Heart left ventricle (tissue), 16 donors: ENCODE measurements at regions not wholly inside any gene's neighbourhood (a gene's known extent, or its start where the extent isn't known, plus 50 kb on each side); places are given as distances from the start of the nearest gene placed in this dataset.

Experiments used
- ATAC-seq, 4 donors: fragments of 200-7000 bp; cut with Tn5 transposase; one replicate each; pipeline ENCODE4 v1.9.1; 2020 to 2022; ENCODE audit warnings: moderate library complexity in 4 of 4, mild to moderate bottlenecking in 3 of 4, moderate number of reproducible peaks in 1 of 4
- DNase-seq, 5 donors: peaks; one replicate each; pipeline ENCODE4 v3.0.0-alpha.2; 2020
- H3K27ac ChIP-seq, 12 donors: fragments of 200-600 bp; sonication (generic) in 4 of 12; one replicate each; pipeline versions ENCODE4 v1.5.0 to v1.8.0; 2016 to 2022; ENCODE audit warnings: mild to moderate bottlenecking in 2 of 12
- H3K27me3 ChIP-seq, 9 donors: fragments of 200-600 bp; sonication (generic) in 2 of 9; one replicate each; pipeline versions ENCODE4 v1.5.1 to v1.8.0; 2016 to 2022; ENCODE audit warnings: mild to moderate bottlenecking in 3 of 9
- H3K36me3 ChIP-seq, 9 donors: fragments of 200-600 bp; sonication (generic) in 2 of 9; one replicate each; pipeline versions ENCODE4 v1.5.0 to v1.8.0; 2018 to 2022; ENCODE audit warnings: mild to moderate bottlenecking in 2 of 9
- H3K4me1 ChIP-seq, 12 donors: fragments of 200-600 bp; sonication (generic) in 4 of 12; one replicate each; pipeline versions ENCODE4 v1.5.0 to v1.8.0; 2016 to 2022; ENCODE audit warnings: mild to moderate bottlenecking in 3 of 12
- H3K4me3 ChIP-seq, 12 donors: fragments of 200-600 bp; sonication (generic) in 4 of 12; one replicate each; pipeline versions ENCODE4 v1.5.0 to v1.8.0; 2017 to 2022; ENCODE audit warnings: mild to moderate bottlenecking in 9 of 12, moderate library complexity in 4 of 12
- H3K9me3 ChIP-seq, 12 donors: fragments of 200-600 bp; sonication (generic) in 4 of 12; one replicate each; pipeline versions ENCODE4 v1.5.0 to v1.8.0; 2016 to 2022; ENCODE audit warnings: mild to moderate bottlenecking in 1 of 12
- POLR2A ChIP-seq, 2 donors: fragments of 450-650 bp; IDR thresholded peaks; one replicate each; pipeline ENCODE4 v1.6.1; 2017; ENCODE audit warnings: antibody characterized with exemption in 2 of 2, mild to moderate bottlenecking in 2 of 2, moderate library complexity in 2 of 2
- WGBS, 4 donors: extraction: QIAGEN DNeasy Blood & Tissue Kit in 2 of 4; methylation state at CpG; one replicate each; pipeline versions ENCODE4 v1.1.5 to v1.1.7; 2013 to 2018; 5-methylcytosine and 5-hydroxymethylcytosine counted together
- intact Hi-C, 10 donors: fragments of 100-400 bp; cut with DNase I; formaldehyde crosslinking; loops; one replicate each; pipeline versions ENCODE4 v1.11.1 to v1.14.2; 2022
- TF ChIP-seq, protein P1 (sequence below), 12 donors: fragments of 200-600 bp; sonication (generic) in 4 of 12; IDR thresholded peaks; one replicate each; pipeline versions ENCODE4 v1.5.0 to v1.8.0; 2018 to 2022; ENCODE audit warnings: antibody characterized with exemption in 12 of 12, mild to moderate bottlenecking in 5 of 12
- donor health status: ischemic (EF 13 %, LVEDD 7.1; RV severe dilation, severe dysfunction).
- donor health status: healthy with polysubstance abuse.
- donor health status: DM: no; HTN: yes; CAD: no.
- donor health status: DM: no; HTN: no; CAD: no.
- donor health status: ischemic (EF 25% LVEDD 6.9; RV normal size, moderate dysfunction).
- donor health status: ischemic (EF 25% LVEDD 5.7; RV mildly dilated, moderate dysfunction).
- donor health status: healthy.
- donor health status: DM: yes; HTN: yes; CAD: no.
- donor health status: ischemic (EF 35%, LVEDD 5.7; RV mildly dilated, moderate dysfunction).
- donor health status: nonischemic (EF 11% LVEDD 7.7; RV severe dilation, severe dysfunction).
- donor health status: DM: yes; HTN: yes; CAD: no.
- donor health status: PGD.
- donor health status: ischemic (EF 29% LVEDD 5.4; RV normal size, mild dysfunction).
- donor health status: nonischemic (EF 23%, LVEDD 6.1; RV moderate dilation, normal function).

- DNase-seq: no peak
- TF ChIP-seq POLR2A (IDR thresholded peaks at IDR 0.05): no peak
- TF ChIP-seq, protein P1, sequence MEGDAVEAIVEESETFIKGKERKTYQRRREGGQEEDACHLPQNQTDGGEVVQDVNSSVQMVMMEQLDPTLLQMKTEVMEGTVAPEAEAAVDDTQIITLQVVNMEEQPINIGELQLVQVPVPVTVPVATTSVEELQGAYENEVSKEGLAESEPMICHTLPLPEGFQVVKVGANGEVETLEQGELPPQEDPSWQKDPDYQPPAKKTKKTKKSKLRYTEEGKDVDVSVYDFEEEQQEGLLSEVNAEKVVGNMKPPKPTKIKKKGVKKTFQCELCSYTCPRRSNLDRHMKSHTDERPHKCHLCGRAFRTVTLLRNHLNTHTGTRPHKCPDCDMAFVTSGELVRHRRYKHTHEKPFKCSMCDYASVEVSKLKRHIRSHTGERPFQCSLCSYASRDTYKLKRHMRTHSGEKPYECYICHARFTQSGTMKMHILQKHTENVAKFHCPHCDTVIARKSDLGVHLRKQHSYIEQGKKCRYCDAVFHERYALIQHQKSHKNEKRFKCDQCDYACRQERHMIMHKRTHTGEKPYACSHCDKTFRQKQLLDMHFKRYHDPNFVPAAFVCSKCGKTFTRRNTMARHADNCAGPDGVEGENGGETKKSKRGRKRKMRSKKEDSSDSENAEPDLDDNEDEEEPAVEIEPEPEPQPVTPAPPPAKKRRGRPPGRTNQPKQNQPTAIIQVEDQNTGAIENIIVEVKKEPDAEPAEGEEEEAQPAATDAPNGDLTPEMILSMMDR (IDR thresholded peaks at IDR 0.05): no peak
- H3K27me3 ChIP-seq: no peaks in the 10 kb centered on the region
- H3K36me3 ChIP-seq: no peaks in the 10 kb centered on the region
- H3K4me3 ChIP-seq: no peak overlapping the region
- no peak overlapping the region for H3K27ac ChIP-seq
- no peaks in the 10 kb centered on the region for H3K9me3 ChIP-seq
- ATAC-seq: no peak
- intact Hi-C loops: no loop called here
- WGBS, 4 donors: 78 to 83% (median 81%) methylated on average over 10 of the region's 10 CpGs
- H3K4me1 ChIP-seq: no peaks in the 10 kb centered on the region
Observed at GRCh38 chr21:14657241-14658008, 111.3 kb upstream of the SAMSN1 start.

GRCh38 chr21:14646893-14647292 lies 100.8 kb upstream of the SAMSN1 start:
- Histone ChIP-seq H3K27me3 (no peaks in the 10 kb centered on the region), H3K27ac (no peak overlapping the region), H3K36me3 (no peaks in the 10 kb centered on the region), H3K4me1 (no peaks in the 10 kb centered on the region), H3K9me3 (peaks cover 0 to 27% (median 16%) of the 10 kb centered on the region in 12 donors), H3K4me3 (no peak overlapping the region)
- TF ChIP-seq POLR2A (IDR thresholded peaks at IDR 0.05): no peak
- TF ChIP-seq, protein P1 (IDR thresholded peaks at IDR 0.05): no peak
- intact Hi-C loops: no loop called here
- ATAC-seq (no peak), DNase-seq (no peak)
- WGBS, 4 donors: 53 to 65% (median 65%) methylated on average over 1 of the region's 1 CpG

DNA sequence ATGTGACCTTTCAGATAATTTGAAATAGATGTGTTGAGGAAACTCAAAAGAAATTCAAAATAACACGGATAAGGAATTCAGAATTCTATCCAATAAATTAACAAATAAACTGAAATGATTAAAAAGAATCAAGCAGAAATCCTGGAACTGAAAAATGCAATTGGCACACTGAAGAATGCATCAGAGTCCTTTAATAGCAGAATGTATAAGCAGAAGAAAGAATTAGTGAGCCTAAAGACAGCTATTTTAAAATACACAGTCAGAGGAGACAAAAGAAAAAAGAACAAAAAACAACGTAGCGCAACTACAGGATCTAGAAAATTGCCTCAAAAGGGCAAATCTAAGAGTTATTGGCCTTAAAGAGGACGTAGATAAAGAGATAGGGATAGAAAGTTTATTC lies 99.6 kb upstream of the SAMSN1 start:
- no peaks in the 10 kb centered on the region for H3K36me3 ChIP-seq
- WGBS, 4 donors: 61 to 72% (median 71%) methylated on average over 4 of the region's 4 CpGs
- DNase-seq (no peak), ATAC-seq (no peak)
- H3K27me3 ChIP-seq: no peaks in the 10 kb centered on the region
- intact Hi-C loops: no loop called here
- H3K4me1 ChIP-seq: no peaks in the 10 kb centered on the region
- peaks cover 0 to 27% (median 16%) of the 10 kb centered on the region in 12 donors for H3K9me3 ChIP-seq
- TF ChIP-seq, protein P1 (IDR thresholded peaks at IDR 0.05): no peak
- TF ChIP-seq POLR2A (IDR thresholded peaks at IDR 0.05): no peak
- no peak overlapping the region for H3K4me3 ChIP-seq
- H3K27ac ChIP-seq: no peak overlapping the region

GRCh38 chr21:14632359-14632758 lies 86.2 kb upstream of the SAMSN1 start:
- Histone ChIP-seq H3K4me3 (no peak overlapping the region), H3K27me3 (no peaks in the 10 kb centered on the region), H3K36me3 (no peaks in the 10 kb centered on the region), H3K27ac (no peak overlapping the region), H3K9me3 (no peaks in the 10 kb centered on the region), H3K4me1 (no peaks in the 10 kb centered on the region)
- WGBS, 4 donors: 92 to 97% (median 95%) methylated on average over 1 of the region's 1 CpG
- no peak for DNase-seq
- no peak for ATAC-seq
- intact Hi-C loops: no loop called here
- TF ChIP-seq POLR2A (IDR thresholded peaks at IDR 0.05): no peak
- TF ChIP-seq, protein P1 (IDR thresholded peaks at IDR 0.05): no peak
